ENCODE measurements at regions not wholly inside any gene's neighbourhood (a gene's known extent, or its start where the extent isn't known, plus 50 kb on each side); places are given as distances from the start of the nearest gene placed in this dataset.

DNA sequence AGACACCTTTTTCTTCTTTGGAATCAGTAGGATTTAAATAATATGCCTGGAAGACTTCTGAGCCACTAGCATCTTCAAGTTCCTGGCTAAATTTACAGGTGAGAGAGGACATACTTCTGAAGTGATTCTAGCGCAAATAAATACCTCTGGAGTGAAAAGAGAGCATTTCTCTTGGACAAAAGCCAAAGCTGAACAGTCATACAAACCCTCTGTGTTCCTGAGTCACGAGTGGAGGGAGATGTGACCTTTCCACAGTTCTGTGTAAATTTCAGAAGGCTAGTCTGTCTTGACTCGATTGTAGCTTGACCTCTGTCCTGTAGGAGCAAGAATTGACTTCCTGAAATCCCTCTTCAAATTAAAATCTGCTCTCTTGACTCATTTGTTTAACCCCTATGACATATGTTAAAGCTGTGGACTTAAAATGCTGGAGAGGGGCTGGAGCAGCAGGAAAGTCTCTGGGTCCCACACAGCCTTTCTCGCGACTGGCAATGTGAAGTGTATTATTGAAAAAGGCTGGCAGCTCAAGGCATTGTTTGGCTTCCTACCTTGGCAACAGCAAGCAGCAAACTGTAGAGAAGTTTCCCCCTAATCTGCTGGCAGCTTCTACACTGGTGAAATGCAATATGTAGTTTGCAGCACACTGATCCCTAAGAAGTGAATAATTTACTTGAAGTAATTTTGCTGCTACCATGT is 79.6 kb upstream of the GCFC2 start:
- DNase-seq, result no peak

DNA sequence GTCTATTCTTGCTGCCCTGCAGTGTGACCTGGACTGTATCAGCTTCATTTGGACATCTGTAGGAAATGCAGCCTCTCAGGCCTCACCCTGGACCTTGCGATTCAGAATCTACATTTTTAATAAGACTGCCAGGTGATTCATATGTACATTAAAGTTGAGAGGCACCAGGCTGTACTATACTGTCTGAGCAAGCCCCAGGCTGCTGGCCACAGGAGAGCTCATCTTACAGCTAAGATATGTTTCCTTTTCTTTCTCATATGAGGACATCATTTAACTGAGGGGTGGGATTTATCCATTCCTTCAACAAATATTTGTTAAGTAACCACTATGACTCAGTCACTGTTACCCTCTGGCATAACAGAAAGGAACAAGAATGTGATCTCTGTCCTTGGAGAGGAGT is 78.2 kb upstream of the GCFC2 start:
- no peak for DNase-seq

DNA sequence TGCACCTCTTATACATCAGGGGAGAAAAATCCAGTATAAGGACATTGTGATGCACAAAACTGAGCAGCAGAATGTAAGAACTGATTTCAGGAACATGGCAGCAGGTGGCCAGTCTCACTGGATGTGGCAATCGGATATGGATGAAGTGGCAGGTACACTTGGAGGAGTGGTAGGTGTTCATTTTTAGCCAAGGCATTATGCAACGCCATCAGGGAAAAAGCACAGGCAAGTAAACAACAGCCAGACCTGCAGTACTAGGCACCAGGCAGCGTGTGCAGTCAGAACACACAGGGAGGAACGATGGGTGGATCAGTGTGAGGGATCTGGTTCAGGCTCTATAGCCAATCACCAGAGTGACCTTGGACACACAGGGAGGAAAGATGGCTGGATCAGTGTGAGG is 77.4 kb upstream of the GCFC2 start:
- DNase-seq, result no peak

DNA sequence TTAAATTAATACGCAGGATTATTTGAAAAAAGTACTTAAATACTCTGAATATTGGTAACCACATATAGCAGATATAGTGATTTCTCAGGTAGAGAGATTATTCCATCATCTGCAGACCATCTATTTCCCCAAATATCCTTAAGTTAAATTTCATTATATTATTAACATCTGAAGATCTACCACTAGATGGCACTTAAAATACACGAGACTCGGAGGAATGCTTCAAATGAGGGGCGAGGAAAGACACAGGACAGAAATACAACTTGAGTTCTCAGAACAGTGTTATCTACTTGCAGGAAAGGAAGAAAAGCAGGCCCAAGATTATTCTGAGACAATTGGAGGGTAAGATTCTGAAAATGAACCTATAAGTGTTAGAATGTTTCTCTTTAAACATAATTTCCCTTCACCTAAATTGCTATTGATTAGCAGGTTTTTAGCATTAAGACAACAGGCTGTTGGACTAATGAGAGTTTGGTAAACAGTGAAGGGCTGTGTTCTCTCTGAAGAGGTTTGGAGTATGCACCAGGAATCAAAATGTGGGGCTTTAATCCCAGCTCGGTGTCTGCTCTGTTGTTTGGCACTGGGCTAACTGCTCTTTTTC is 76.9 kb upstream of the GCFC2 start:
- no peak for DNase-seq

DNA sequence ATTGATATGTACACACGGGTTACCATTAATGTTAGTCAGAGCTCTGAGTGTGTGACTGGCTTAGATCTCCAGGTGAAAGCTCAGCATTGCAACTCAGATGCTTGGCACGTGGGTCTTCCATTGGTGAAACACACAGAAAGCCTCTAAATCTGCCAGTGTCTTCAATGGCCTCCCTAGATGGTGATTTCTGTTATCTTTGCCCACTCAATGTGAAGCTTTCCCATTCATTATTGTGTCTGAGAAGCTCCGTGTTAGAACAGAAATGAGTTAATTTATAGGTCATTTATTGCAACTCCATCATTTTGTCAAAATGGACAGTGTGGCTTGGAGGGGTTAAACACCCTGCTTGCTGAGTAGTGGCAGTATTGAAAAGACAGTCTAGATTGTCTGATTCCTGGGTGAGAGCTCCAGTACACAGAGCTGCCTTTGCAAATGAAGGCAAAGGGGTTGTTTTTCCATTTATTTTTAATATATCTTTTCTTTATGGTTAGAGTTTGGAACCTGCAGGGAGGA is 64.7 kb upstream of the GCFC2 start:
- DNase-seq, result no peak

DNA sequence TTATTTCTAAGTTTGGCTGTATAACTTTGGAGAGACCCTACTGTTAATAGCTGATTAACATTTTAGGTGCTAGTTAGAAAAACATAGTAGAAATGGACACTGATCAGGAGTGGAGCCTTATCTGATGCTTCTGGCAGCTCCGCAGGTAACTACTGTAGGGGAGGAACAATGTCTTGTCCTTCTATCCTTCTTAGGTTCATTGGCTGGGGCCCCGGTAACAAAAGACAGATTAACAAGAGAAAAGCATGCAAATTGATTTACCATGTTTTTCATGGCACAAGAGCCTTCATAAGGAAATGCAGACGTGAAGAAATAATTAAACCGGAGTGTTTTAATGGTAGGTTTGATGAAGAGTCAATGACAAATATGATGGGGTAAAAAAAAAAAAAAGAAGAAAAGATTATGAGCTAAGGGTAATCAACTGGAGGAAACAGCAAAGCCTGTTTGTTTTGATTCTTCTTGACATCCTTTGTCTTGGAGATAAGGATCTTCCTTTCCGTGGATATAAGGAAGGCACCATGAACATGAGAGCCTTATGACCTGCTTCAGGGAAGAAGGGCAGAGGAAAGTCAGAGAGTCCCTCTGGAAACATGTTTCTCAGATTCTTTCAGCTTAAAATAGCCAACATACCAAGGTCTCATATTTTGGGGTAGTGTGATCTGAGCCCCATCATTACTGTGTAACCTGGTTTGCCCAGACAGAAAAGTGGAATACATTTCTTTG is 62.4 kb upstream of the GCFC2 start:
- no peak for DNase-seq

DNA sequence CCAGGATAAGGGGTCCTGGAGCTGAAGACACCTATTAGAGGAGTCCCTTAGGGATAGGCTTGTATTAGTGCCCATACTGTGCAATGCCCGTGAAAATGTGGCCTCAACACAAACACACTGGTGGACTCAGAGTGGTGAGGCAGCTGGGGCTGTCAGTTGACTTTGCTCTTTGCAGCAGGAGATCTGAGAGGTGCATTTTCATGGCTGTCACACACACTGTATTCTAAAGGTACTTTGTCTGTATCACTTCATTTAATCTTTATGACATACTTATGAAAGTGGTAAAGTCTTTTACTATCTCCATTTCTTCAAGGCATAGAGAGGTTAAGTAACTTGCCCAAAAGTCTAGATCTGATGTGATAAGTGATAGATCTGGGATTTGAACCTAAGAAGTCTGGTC is 55.1 kb upstream of the GCFC2 start:
- DNase-seq, result no peak

DNA sequence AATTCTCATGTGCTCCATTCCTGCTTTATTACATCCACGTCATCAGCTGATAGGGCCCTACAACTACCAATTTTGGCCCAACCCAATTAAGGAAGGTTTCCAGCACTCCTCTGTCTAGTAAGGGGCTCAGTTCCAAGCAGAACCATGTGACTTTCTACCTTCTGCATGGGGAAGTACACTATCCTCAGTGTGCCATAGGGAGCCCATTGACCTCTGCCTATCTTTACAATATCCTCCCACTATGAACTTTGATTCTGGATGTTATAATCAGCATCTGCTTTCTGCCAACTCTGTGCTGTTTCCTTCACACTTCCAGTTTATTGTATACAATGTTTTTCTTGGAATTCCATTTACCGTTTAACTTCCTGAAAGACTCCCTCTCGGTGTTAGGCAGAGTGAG is 53.9 kb upstream of the GCFC2 start:
- no peak for DNase-seq
